ENCODE measurements at regions not wholly inside any gene's neighbourhood (a gene's known extent, or its start where the extent isn't known, plus 50 kb on each side); places are given as distances from the start of the nearest gene placed in this dataset.

- TF ChIP-seq EZH2 (IDR thresholded peaks at IDR 0.05; ENCODE audit: insufficient read depth, poor library complexity, severe bottlenecking): no peak
- no peak for TF ChIP-seq EZH2phosphoT487 (IDR thresholded peaks at IDR 0.05; ENCODE audit: insufficient read depth, low read depth)
Observed at GRCh38 chr3:150351398-150351797, 56.7 kb upstream of the TSC22D2 start.
